CD4-positive, alpha-beta memory T cell (primary cell): ENCODE measurements at regions not wholly inside any gene's neighbourhood (a gene's known extent, or its start where the extent isn't known, plus 50 kb on each side); places are given as distances from the start of the nearest gene placed in this dataset.
A peak's percentile ranks its signal among the peaks of the same experiment; 100 is the strongest.

Source experiments
- CTCF ChIA-PET: fragments of 350-600 bp; sonication (Branson Sonifier 250); formaldehyde crosslinking; loops from one replicate; lab custom pipeline; 2021; ENCODE audit warnings: inconsistent platforms; ENCODE audit not compliant: partially characterized antibody; lab: Charles Lee
- POLR2A ChIA-PET: fragments of 350-600 bp; sonication (Branson Sonifier 250); formaldehyde crosslinking; loops from one replicate; lab custom pipeline; 2021; ENCODE audit not compliant: partially characterized antibody; lab: Charles Lee
- DNase-seq, 5 donors: peaks; one replicate each; pipeline versions ENCODE4 v3.0.0 to v3.0.0-alpha.2; 2020 to 2022; ENCODE audit warnings: mixed read lengths in 1 of 5
- H3K27ac ChIP-seq: one replicate; pipeline ENCODE4 v1.7.0; 2013; ENCODE audit warnings: low read depth, low read length
- H3K27me3 ChIP-seq: 2 replicates; pipeline ENCODE4 v1.7.0; 2013; ENCODE audit warnings: mild to moderate bottlenecking, low read length, moderate library complexity; ENCODE audit not compliant: insufficient read depth
- H3K36me3 ChIP-seq: 2 replicates; pipeline ENCODE4 v1.7.0; 2013; ENCODE audit warnings: mild to moderate bottlenecking, low read length, moderate library complexity; ENCODE audit not compliant: insufficient read depth
- H3K4me1 ChIP-seq: 2 replicates; pipeline ENCODE4 v1.7.0; 2013; ENCODE audit warnings: mild to moderate bottlenecking, low read length, moderate library complexity; ENCODE audit not compliant: insufficient read depth
- H3K4me3 ChIP-seq, 2 donors: one replicate each; pipeline ENCODE4 v1.7.0; 2013; ENCODE audit warnings: low read length in 2 of 2, mild to moderate bottlenecking in 1 of 2
- H3K9me3 ChIP-seq, 2 donors: one replicate each; pipeline ENCODE4 v1.7.0; 2013; ENCODE audit warnings: low read length in 2 of 2, control low read depth in 1 of 2; ENCODE audit not compliant: control insufficient read depth in 1 of 2
- H3K27ac Mint-ChIP-seq, 7 donors: one replicate each; pipeline ENCODE4 v1.8.0; 2020 to 2021; ENCODE audit warnings: mixed read lengths in 7 of 7, mild to moderate bottlenecking in 6 of 7, inconsistent platforms in 3 of 7, moderate library complexity in 3 of 7
- H3K27me3 Mint-ChIP-seq, 2 donors: one replicate each; pipeline ENCODE4 v1.8.0; 2020 to 2021; ENCODE audit warnings: mixed read lengths in 2 of 2
- H3K36me3 Mint-ChIP-seq, 2 donors: one replicate each; pipeline ENCODE4 v1.8.0; 2020 to 2021; ENCODE audit warnings: mixed read lengths in 2 of 2, inconsistent platforms in 1 of 2, mild to moderate bottlenecking in 1 of 2
- H3K4me1 Mint-ChIP-seq, 4 donors: one replicate each; pipeline ENCODE4 v1.8.0; 2020 to 2021; ENCODE audit warnings: mixed read lengths in 4 of 4, mild to moderate bottlenecking in 1 of 4
- H3K4me3 Mint-ChIP-seq, 8 donors: one replicate each; pipeline ENCODE4 v1.8.0; 2020 to 2021; ENCODE audit warnings: mixed read lengths in 8 of 8, mild to moderate bottlenecking in 7 of 8, moderate library complexity in 6 of 8, inconsistent platforms in 3 of 8
- H3K9me3 Mint-ChIP-seq, 8 donors: one replicate each; pipeline ENCODE4 v1.8.0; 2020 to 2021; ENCODE audit warnings: mixed read lengths in 8 of 8, mild to moderate bottlenecking in 5 of 8, inconsistent platforms in 3 of 8, moderate library complexity in 1 of 8
- intact Hi-C: fragments of 100-400 bp; cut with micrococcal nuclease; formaldehyde crosslinking; loops from one replicate; pipeline ENCODE4 v1.15.1; 2023

- Histone ChIP-seq H3K4me3 (no peak overlapping the region), H3K27ac (no peak overlapping the region), H3K9me3 (no peaks in the 10 kb centered on the region), H3K36me3 (no peaks in the 10 kb centered on the region), H3K4me1 (no peaks in the 10 kb centered on the region), H3K27me3 (no peaks in the 10 kb centered on the region)
- Mint-ChIP-seq H3K27ac (peak overlapping the region in 1 of 7 donors; percentile 29), H3K9me3 (peaks cover 0 to 2% (median 0%) of the 10 kb centered on the region in 8 donors), H3K36me3 (no peaks in the 10 kb centered on the region), H3K4me3 (no peak overlapping the region), H3K4me1 (no peaks in the 10 kb centered on the region), H3K27me3 (peaks cover 12 to 17% of the 10 kb centered on the region in 2 donors)
- CTCF ChIA-PET: no interaction called here
- intact Hi-C loops: no loop called here
- POLR2A ChIA-PET: interaction anchor here (0.7 kb wide), 1 partner anchor 58 kb away, joined by 3 read pairs; no protein-coding TSS in a partner anchor
- no peak for DNase-seq
Measured at GRCh38 chr6:137645850-137646249, 151.7 kb upstream of the OLIG3 start.

- no peak for DNase-seq
- Mint-ChIP-seq H3K27ac (no peak overlapping the region), H3K36me3 (no peaks in the 10 kb centered on the region), H3K4me1 (no peaks in the 10 kb centered on the region), H3K4me3 (no peak overlapping the region), H3K9me3 (peaks cover 0 to 2% (median 0%) of the 10 kb centered on the region in 8 donors), H3K27me3 (peaks cover 12 to 17% of the 10 kb centered on the region in 2 donors)
- Histone ChIP-seq H3K9me3 (no peaks in the 10 kb centered on the region), H3K4me1 (no peaks in the 10 kb centered on the region), H3K36me3 (no peaks in the 10 kb centered on the region), H3K27me3 (no peaks in the 10 kb centered on the region), H3K4me3 (no peak overlapping the region), H3K27ac (no peak overlapping the region)
- ChIA-PET POLR2A (interaction anchor here (0.7 kb wide), 1 partner anchor 58 kb away, joined by 3 read pairs; no protein-coding TSS in a partner anchor), CTCF (no interaction called here)
- intact Hi-C loops: no loop called here
Measured at GRCh38 chr6:137646484-137646883, 152.3 kb upstream of the OLIG3 start.

- Histone ChIP-seq H3K27ac (no peak overlapping the region), H3K4me1 (no peaks in the 10 kb centered on the region), H3K27me3 (no peaks in the 10 kb centered on the region), H3K36me3 (no peaks in the 10 kb centered on the region), H3K4me3 (no peak overlapping the region), H3K9me3 (no peaks in the 10 kb centered on the region)
- peaks cover 12 to 17% of the 10 kb centered on the region in 2 donors for H3K27me3 Mint-ChIP-seq
- no peak for DNase-seq
- H3K9me3 Mint-ChIP-seq: peaks cover 0 to 15% (median 2%) of the 10 kb centered on the region in 8 donors
- no peak overlapping the region for H3K27ac Mint-ChIP-seq
- no peaks in the 10 kb centered on the region for H3K4me1 Mint-ChIP-seq
- POLR2A ChIA-PET: no interaction called here
- no peaks in the 10 kb centered on the region for H3K36me3 Mint-ChIP-seq
- CTCF ChIA-PET: interaction anchor here (1.3 kb wide), 1 partner anchor 11 kb away, joined by 3 read pairs; no protein-coding TSS in a partner anchor
- H3K4me3 Mint-ChIP-seq: no peak overlapping the region
- intact Hi-C loops: no loop called here
Measured at GRCh38 chr6:137647762-137648447, 153.7 kb upstream of the OLIG3 start.

- Mint-ChIP-seq H3K4me3 (no peak overlapping the region), H3K4me1 (no peaks in the 10 kb centered on the region), H3K27me3 (peaks cover 8 to 13% of the 10 kb centered on the region in 2 donors), H3K9me3 (peaks cover 0 to 39% (median 18%) of the 10 kb centered on the region in 8 donors), H3K36me3 (peaks cover 0 to 3% of the 10 kb centered on the region in 2 donors), H3K27ac (no peak overlapping the region)
- POLR2A ChIA-PET: no interaction called here
- no peak for DNase-seq
- no peak overlapping the region for H3K4me3 ChIP-seq
- CTCF ChIA-PET: interaction anchor here (1.4 kb wide), 1 partner anchor 9 kb away, joined by 5 read pairs; no protein-coding TSS in a partner anchor
- intact Hi-C loops: no loop called here
- no peaks in the 10 kb centered on the region for H3K9me3 ChIP-seq
- H3K27me3 ChIP-seq: no peaks in the 10 kb centered on the region
- no peaks in the 10 kb centered on the region for H3K36me3 ChIP-seq
- no peaks in the 10 kb centered on the region for H3K4me1 ChIP-seq
- H3K27ac ChIP-seq: no peak overlapping the region
Measured at GRCh38 chr6:137650720-137651119, 156.5 kb upstream of the OLIG3 start.

GRCh38 chr6:137651178-137651577 lies 157.0 kb upstream of the OLIG3 start:
- POLR2A ChIA-PET: no interaction called here
- H3K4me3 Mint-ChIP-seq: no peak overlapping the region
- CTCF ChIA-PET: interaction anchor here (1.4 kb wide), 1 partner anchor 9 kb away, joined by 5 read pairs; no protein-coding TSS in a partner anchor

GRCh38 chr6:137651591-137652335 lies 157.6 kb upstream of the OLIG3 start:
- ChIA-PET CTCF (interaction anchor here (0.9 to 1.5 kb wide), 2 partner anchors 9 to 310 kb away, joined by 3 read pairs; no protein-coding TSS in a partner anchor), POLR2A (no interaction called here)
- Histone ChIP-seq H3K36me3 (no peaks in the 10 kb centered on the region), H3K9me3 (no peaks in the 10 kb centered on the region), H3K4me1 (no peaks in the 10 kb centered on the region), H3K27ac (no peak overlapping the region), H3K27me3 (no peaks in the 10 kb centered on the region), H3K4me3 (no peak overlapping the region)
- intact Hi-C loops: no loop called here
- Mint-ChIP-seq H3K4me1 (no peaks in the 10 kb centered on the region), H3K4me3 (peak overlapping the region in 1 of 8 donors; percentile 17), H3K27ac (no peak overlapping the region), H3K27me3 (peaks cover 8 to 11% of the 10 kb centered on the region in 2 donors), H3K9me3 (peaks cover 0 to 48% (median 21%) of the 10 kb centered on the region in 8 donors), H3K36me3 (peaks cover 0 to 3% of the 10 kb centered on the region in 2 donors)
- no peak for DNase-seq

More at GRCh38 chr6:137651178-137651577, 157.0 kb upstream of the OLIG3 start:
- no peaks in the 10 kb centered on the region for H3K36me3 ChIP-seq
- peaks cover 8 to 12% of the 10 kb centered on the region in 2 donors for H3K27me3 Mint-ChIP-seq
- no peaks in the 10 kb centered on the region for H3K4me1 ChIP-seq
- H3K27ac ChIP-seq: no peak overlapping the region
- no peak for DNase-seq
- H3K9me3 Mint-ChIP-seq: peaks cover 0 to 44% (median 19%) of the 10 kb centered on the region in 8 donors
- intact Hi-C loops: no loop called here
- H3K27me3 ChIP-seq: no peaks in the 10 kb centered on the region
- no peaks in the 10 kb centered on the region for H3K4me1 Mint-ChIP-seq
- H3K36me3 Mint-ChIP-seq: peaks cover 0 to 3% of the 10 kb centered on the region in 2 donors
- no peak overlapping the region for H3K4me3 ChIP-seq
- no peak overlapping the region for H3K27ac Mint-ChIP-seq
- H3K9me3 ChIP-seq: no peaks in the 10 kb centered on the region
